Sigmoid colon (tissue), 6 donors: ENCODE measurements at regions not wholly inside any gene's neighbourhood (a gene's known extent, or its start where the extent isn't known, plus 50 kb on each side); places are given as distances from the start of the nearest gene placed in this dataset.

Source experiments
- DNase-seq: peaks from one replicate; pipeline ENCODE4 v3.0.0-alpha.2; 2019
- H3K27ac ChIP-seq, 4 donors: fragments of 200-600 bp; sonication (generic); one replicate each; pipeline ENCODE4 v1.5.1; 2016 to 2019; ENCODE audit warnings: mild to moderate bottlenecking in 1 of 4
- H3K27me3 ChIP-seq, 3 donors: fragments of 200-600 bp; sonication (generic); one replicate each; pipeline ENCODE4 v1.5.1; 2019; ENCODE audit warnings: mild to moderate bottlenecking in 1 of 3
- H3K36me3 ChIP-seq, 4 donors: fragments of 200-600 bp; sonication (generic); one replicate each; pipeline ENCODE4 v1.5.1; 2016 to 2019
- H3K4me1 ChIP-seq, 4 donors: fragments of 200-600 bp; sonication (generic); one replicate each; pipeline ENCODE4 v1.5.1; 2017 to 2019
- H3K4me3 ChIP-seq, 4 donors: fragments of 200-600 bp; sonication (generic); one replicate each; pipeline ENCODE4 v1.5.1; 2017 to 2019; ENCODE audit warnings: mild to moderate bottlenecking in 2 of 4, moderate library complexity in 1 of 4
- H3K9me3 ChIP-seq, 4 donors: fragments of 200-600 bp in 3 of 4; sonication (generic) in 3 of 4; one replicate each; pipeline versions ENCODE4 v1.5.1 to v1.6.1; 2013 to 2019
- EP300 ChIP-seq, 4 donors: sonication (generic); formaldehyde crosslinking; IDR thresholded peaks; one replicate each; pipeline ENCODE4 v1.6.1; 2017; ENCODE audit warnings: antibody characterized with exemption in 4 of 4
- POLR2A ChIP-seq, 2 donors: fragments of 450-650 bp; IDR thresholded peaks; one replicate each; pipeline ENCODE4 v1.6.1; 2016; ENCODE audit warnings: antibody characterized with exemption in 2 of 2, mild to moderate bottlenecking in 2 of 2, moderate library complexity in 2 of 2
- POLR2AphosphoS5 ChIP-seq, 4 donors: sonication (generic); formaldehyde crosslinking; IDR thresholded peaks; one replicate each; pipeline ENCODE4 v1.6.1; 2017; ENCODE audit warnings: antibody characterized with exemption in 4 of 4
- WGBS, 2 donors: extraction: QIAGEN DNeasy Blood & Tissue Kit; methylation state at CpG; one replicate each; pipeline ENCODE4 v1.1.7; 2013; 5-methylcytosine and 5-hydroxymethylcytosine counted together
- intact Hi-C: fragments of 100-400 bp; cut with DNase I; formaldehyde crosslinking; loops from one replicate; pipeline ENCODE4 v1.15.1; 2023
- TF ChIP-seq, protein P1 (sequence below), 4 experiments: fragments of 450-650 bp in 3 of 4; fragments of 200-600 bp in 1 of 4; IDR thresholded peaks; one replicate each; pipeline ENCODE4 v1.5.1; 2016 to 2019; ENCODE audit warnings: antibody characterized with exemption in 4 of 4, mild to moderate bottlenecking in 3 of 4, moderate library complexity in 2 of 4
- donor health status: healthy with polysubstance abuse.
- donor health status: healthy.

DNA sequence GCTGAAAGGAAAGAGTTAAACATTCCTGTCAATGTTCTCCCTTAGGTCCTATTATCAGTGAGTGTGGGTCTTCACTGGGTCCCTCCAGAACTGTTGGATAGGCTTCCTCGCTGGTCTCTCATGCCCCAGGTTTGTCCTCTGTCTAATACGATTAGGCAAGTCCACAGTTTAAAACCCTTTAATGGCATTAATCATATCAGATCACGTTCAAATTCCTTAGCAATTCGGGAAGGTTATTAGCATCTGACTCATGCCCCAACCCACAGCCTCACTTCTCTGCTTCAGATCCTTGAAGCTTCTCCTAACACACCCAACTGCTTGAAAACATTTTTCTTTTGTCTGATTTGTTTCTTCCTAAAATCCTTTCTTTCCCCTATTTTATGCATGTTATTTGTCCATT, 224.3 kb upstream of the ATP10A start:
- DNase-seq: no peak
- no peaks in the 10 kb centered on the region for H3K27me3 ChIP-seq
- H3K4me1 ChIP-seq: peaks cover 0 to 16% (median 7%) of the 10 kb centered on the region in 4 donors
- H3K4me3 ChIP-seq: no peak overlapping the region
- H3K36me3 ChIP-seq: no peaks in the 10 kb centered on the region
- intact Hi-C loops: no loop called here
- H3K27ac ChIP-seq: no peak overlapping the region
- WGBS, 2 donors: 70 to 76% methylated on average over 4 of the region's 4 CpGs
- H3K9me3 ChIP-seq: no peaks in the 10 kb centered on the region
- TF ChIP-seq EP300 (IDR thresholded peaks at IDR 0.05) (no peak), POLR2A (IDR thresholded peaks at IDR 0.05) (no peak)

DNA sequence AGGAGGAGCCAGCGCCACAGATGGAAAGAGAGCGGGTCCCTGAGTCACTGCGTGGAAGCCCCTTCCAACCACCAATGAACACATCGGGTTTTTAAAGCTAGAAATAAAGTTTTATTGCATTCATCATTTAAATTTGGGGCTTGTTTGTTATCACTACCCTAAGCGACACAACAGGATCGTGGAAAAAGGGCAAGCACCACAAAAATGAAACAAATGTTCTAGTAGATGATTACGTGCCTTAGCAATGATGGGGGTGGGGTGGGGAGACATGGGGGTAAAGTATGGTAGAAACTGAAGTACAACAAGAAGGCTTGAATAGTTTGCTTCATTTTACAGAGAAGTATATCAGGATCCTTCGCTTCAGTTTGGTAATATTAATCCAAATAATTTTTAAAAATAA, 221.6 kb upstream of the ATP10A start:
- no peaks in the 10 kb centered on the region for H3K36me3 ChIP-seq
- no peak for DNase-seq
- TF ChIP-seq POLR2A (IDR thresholded peaks at IDR 0.05): no peak
- TF ChIP-seq EP300 (IDR thresholded peaks at IDR 0.05): no peak
- TF ChIP-seq, protein P1, sequence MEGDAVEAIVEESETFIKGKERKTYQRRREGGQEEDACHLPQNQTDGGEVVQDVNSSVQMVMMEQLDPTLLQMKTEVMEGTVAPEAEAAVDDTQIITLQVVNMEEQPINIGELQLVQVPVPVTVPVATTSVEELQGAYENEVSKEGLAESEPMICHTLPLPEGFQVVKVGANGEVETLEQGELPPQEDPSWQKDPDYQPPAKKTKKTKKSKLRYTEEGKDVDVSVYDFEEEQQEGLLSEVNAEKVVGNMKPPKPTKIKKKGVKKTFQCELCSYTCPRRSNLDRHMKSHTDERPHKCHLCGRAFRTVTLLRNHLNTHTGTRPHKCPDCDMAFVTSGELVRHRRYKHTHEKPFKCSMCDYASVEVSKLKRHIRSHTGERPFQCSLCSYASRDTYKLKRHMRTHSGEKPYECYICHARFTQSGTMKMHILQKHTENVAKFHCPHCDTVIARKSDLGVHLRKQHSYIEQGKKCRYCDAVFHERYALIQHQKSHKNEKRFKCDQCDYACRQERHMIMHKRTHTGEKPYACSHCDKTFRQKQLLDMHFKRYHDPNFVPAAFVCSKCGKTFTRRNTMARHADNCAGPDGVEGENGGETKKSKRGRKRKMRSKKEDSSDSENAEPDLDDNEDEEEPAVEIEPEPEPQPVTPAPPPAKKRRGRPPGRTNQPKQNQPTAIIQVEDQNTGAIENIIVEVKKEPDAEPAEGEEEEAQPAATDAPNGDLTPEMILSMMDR (IDR thresholded peaks at IDR 0.05): no peak
- TF ChIP-seq POLR2AphosphoS5 (IDR thresholded peaks at IDR 0.05): no peak
- 83 to 96% methylated on average over 8 of the region's 8 CpGs for WGBS, 2 donors
- no peaks in the 10 kb centered on the region for H3K27me3 ChIP-seq
- peaks cover 0 to 16% (median 7%) of the 10 kb centered on the region in 4 donors for H3K4me1 ChIP-seq
- no peak overlapping the region for H3K4me3 ChIP-seq
- intact Hi-C loops: loop anchor here (5.0 kb wide), 1 partner anchor 647 kb away; the partner anchor contains the start of gene UBE3A
- H3K9me3 ChIP-seq: no peaks in the 10 kb centered on the region
- no peak overlapping the region for H3K27ac ChIP-seq

DNA sequence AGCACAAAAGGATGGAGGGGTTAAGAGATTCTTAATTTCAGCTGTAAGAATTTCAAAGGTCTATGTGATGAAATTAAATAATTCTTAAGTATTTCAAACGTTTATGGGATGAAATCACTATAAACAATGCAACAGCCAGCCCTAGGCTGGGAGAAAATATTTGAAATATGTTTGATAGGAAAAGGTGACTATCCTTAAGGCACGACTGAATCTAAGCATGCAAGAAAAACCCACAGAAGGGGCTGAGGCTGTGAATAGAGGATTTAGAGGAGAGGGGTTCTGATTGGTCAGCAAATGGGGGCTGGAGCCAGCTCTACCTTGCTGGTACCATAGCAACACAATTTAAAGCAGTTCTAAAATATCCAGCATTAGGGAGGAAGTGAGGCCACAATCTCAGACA, 220.8 kb upstream of the ATP10A start:
- no peaks in the 10 kb centered on the region for H3K36me3 ChIP-seq
- H3K27me3 ChIP-seq: no peaks in the 10 kb centered on the region
- H3K9me3 ChIP-seq: no peaks in the 10 kb centered on the region
- TF ChIP-seq EP300 (IDR thresholded peaks at IDR 0.05) (no peak), POLR2A (IDR thresholded peaks at IDR 0.05) (no peak), POLR2AphosphoS5 (IDR thresholded peaks at IDR 0.05) (no peak)
- TF ChIP-seq, protein P1 (IDR thresholded peaks at IDR 0.05): no peak
- 38 to 53% methylated on average over 2 of the region's 2 CpGs for WGBS, 2 donors
- H3K4me1 ChIP-seq: peaks cover 0 to 16% (median 7%) of the 10 kb centered on the region in 4 donors
- intact Hi-C loops: loop anchor here (5.0 kb wide), 1 partner anchor 647 kb away; the partner anchor contains the start of gene UBE3A
- no peak overlapping the region for H3K4me3 ChIP-seq
- peak overlapping the region in 2 of 4 donors; percentile 92 to 95 for H3K27ac ChIP-seq
- DNase-seq: no peak

DNA sequence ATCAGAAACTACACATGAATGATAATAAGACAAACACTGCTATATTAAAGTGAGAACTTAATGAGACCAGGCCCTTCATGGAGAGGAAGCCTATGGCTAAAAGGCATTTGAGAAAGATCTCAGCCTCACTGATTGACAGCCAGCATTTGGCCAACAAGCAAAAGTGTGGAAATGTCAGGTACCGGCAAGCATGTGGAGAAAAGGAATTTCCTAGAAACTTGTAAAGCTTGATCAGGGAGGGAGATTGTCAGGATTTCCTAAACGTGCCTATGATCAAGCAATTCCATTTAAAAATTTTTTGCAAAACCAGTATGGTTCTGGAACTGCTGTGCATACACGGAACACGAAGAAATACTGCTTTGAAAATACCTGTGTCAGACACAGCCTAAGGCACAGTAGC, 220.3 kb upstream of the ATP10A start:
- Histone ChIP-seq H3K9me3 (no peaks in the 10 kb centered on the region), H3K4me1 (peaks cover 0 to 16% (median 7%) of the 10 kb centered on the region in 4 donors), H3K36me3 (no peaks in the 10 kb centered on the region), H3K27me3 (no peaks in the 10 kb centered on the region), H3K27ac (peak overlapping the region; percentile 84 to 95 (median 94)), H3K4me3 (no peak overlapping the region)
- no peak for DNase-seq
- WGBS, 2 donors: 43 to 76% methylated on average over 4 of the region's 4 CpGs
- TF ChIP-seq, protein P1 (IDR thresholded peaks at IDR 0.05): no peak
- no peak for TF ChIP-seq POLR2A (IDR thresholded peaks at IDR 0.05)
- intact Hi-C loops: loop anchor here (5.0 kb wide), 1 partner anchor 646 kb away; the partner anchor contains the start of gene UBE3A

DNA sequence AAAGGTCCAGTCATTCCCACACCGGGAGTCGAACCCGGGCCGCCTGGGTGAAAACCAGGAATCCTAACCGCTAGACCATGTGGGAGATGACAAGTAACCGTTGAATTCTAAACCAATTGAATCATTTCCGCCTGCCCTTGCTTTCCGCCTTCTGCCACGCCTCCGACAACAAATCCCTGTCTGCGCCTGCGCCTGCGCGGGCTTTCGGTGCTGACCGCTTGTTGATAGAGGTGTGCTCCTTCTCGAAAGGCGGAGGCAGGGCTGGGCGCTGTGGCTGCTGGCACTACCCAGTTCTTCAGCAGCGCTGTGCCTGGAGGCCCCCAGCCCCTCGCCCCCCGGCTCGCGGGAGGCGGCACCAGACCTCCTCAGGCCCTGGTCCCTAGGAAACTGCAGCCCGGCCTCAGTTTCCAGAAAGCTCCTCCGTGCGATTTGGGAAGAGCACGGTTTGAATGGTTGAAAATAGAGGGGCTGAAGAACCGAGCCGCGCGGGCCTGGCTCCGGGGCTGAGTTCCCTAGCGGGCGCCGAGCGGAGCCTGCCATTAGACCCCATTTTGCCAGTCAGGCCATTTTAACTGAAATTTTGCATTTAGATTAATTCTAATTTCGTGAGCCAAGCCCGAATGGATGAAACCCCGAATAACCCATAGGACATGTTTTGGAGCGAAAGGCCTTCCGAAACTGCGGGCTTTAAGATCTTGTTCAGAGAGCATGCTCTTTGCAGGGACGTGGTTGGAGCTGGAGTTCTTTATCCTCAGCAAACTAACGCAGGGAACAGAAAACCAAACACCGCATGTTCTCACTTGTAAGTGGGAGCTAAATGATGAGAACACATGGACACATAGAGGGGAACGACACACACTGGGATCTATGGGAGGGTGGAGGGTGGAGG, 219.3 kb upstream of the ATP10A start:
- Histone ChIP-seq H3K27me3 (no peaks in the 10 kb centered on the region), H3K4me3 (peak overlapping the region; percentile 62 to 86 (median 78)), H3K9me3 (no peaks in the 10 kb centered on the region), H3K36me3 (no peaks in the 10 kb centered on the region), H3K27ac (peak overlapping the region; percentile 84 to 95 (median 94)), H3K4me1 (peaks cover 0 to 16% (median 7%) of the 10 kb centered on the region in 4 donors)
- WGBS, 2 donors: 1 to 2% methylated on average over 48 of the region's 48 CpGs
- TF ChIP-seq POLR2AphosphoS5 (IDR thresholded peaks at IDR 0.05): peak; percentile 76 to 98 (median 84)
- TF ChIP-seq, protein P1 (IDR thresholded peaks at IDR 0.05): no peak
- TF ChIP-seq POLR2A (IDR thresholded peaks at IDR 0.05): peak; percentile 45 to 48
- intact Hi-C loops: loop anchor here (5.0 kb wide), 1 partner anchor 645 kb away; the partner anchor contains the start of gene UBE3A
- peak; percentile 98 for DNase-seq
